ENCODE measurements at regions not wholly inside any gene's neighbourhood (a gene's known extent, or its start where the extent isn't known, plus 50 kb on each side); places are given as distances from the start of the nearest gene placed in this dataset.

DNA sequence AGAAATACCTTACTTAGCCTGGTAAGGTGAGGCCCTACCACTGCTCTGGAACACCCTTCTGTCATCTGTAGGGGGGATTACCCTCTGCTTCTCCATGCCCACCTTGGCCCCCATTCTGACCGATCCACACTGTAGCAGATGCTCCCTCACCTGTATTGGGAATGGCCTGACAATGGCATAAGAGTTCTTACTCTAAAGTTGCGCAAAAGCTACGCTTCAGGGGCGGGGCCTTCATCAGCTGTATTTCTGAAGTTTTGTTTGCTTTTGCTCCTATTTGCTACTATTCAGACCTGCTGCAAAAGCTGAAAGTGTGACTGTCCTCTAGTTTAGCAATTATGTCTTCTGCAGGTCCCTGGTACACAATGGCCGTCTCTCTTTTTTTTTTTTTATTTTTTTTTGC lies 252.6 kb downstream of the TLE3 start:
- Histone ChIP-seq H3K4me3 (no peak overlapping the region), H3K4me1 (no peaks in the 10 kb centered on the region), H3K9me3 (no peaks in the 10 kb centered on the region), H3K27me3 (no peaks in the 10 kb centered on the region), H3K36me3 (no peaks in the 10 kb centered on the region), H3K27ac (no peak overlapping the region)
- TF ChIP-seq, protein P1, sequence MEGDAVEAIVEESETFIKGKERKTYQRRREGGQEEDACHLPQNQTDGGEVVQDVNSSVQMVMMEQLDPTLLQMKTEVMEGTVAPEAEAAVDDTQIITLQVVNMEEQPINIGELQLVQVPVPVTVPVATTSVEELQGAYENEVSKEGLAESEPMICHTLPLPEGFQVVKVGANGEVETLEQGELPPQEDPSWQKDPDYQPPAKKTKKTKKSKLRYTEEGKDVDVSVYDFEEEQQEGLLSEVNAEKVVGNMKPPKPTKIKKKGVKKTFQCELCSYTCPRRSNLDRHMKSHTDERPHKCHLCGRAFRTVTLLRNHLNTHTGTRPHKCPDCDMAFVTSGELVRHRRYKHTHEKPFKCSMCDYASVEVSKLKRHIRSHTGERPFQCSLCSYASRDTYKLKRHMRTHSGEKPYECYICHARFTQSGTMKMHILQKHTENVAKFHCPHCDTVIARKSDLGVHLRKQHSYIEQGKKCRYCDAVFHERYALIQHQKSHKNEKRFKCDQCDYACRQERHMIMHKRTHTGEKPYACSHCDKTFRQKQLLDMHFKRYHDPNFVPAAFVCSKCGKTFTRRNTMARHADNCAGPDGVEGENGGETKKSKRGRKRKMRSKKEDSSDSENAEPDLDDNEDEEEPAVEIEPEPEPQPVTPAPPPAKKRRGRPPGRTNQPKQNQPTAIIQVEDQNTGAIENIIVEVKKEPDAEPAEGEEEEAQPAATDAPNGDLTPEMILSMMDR (IDR thresholded peaks at IDR 0.05) = no peak
- TF ChIP-seq POLR2A (IDR thresholded peaks at IDR 0.05) (no peak), POLR2AphosphoS5 (IDR thresholded peaks at IDR 0.05) (no peak), EP300 (IDR thresholded peaks at IDR 0.05) (no peak)
- intact Hi-C loops (cut with DNase I) = no loop called here
- 77 to 85% methylated on average over 5 of the region's 5 CpGs for WGBS, 2 donors
- DNase-seq = no peak

DNA sequence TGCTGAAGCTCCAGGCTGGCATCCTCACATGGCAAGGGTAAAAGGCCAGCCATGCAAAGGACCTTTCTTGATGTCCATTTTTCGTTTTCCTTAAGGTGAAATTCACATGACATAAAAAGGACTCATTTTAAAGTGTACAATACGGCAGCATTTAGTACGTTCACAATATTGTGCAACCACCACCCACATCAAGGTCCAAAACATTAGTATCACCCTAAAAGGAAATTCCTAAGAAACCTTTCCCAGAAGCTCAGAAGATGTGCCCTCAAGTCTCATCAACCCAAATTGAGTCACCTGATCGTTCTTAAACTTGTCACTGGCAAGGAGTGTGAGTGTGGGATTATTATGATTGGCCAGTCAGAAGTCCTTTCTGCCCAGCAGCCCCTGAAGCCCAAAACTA lies 250.1 kb downstream of the TLE3 start:
- no peak for TF ChIP-seq EP300 (IDR thresholded peaks at IDR 0.05)
- TF ChIP-seq, protein P1 (IDR thresholded peaks at IDR 0.05) = no peak
- Histone ChIP-seq H3K4me3 (no peak overlapping the region), H3K27me3 (no peaks in the 10 kb centered on the region), H3K36me3 (no peaks in the 10 kb centered on the region), H3K27ac (no peak overlapping the region), H3K9me3 (no peaks in the 10 kb centered on the region), H3K4me1 (no peaks in the 10 kb centered on the region)
- intact Hi-C loops (cut with DNase I) = no loop called here
- 70 to 81% methylated on average over 4 of the region's 4 CpGs for WGBS, 2 donors
- no peak for DNase-seq

DNA sequence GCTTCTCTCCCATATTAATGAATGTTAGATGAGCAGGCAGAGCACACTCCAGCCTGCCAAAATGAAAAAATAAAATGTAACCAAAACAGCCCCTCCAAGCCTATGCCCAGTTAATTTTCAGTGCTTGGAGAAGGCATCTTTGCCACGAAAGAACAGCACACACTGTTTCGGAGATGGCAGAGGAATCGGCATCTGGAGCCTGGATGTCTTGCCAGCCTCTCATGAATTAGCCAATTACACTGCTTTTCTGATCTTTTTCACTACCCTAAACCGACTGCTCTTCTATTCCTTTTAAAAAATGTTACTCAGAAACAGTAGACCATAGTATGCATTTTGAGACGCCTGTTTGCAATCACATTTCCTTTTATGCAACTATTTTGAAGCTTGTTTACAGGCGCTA lies 249.6 kb downstream of the TLE3 start:
- intact Hi-C loops (cut with DNase I) = no loop called here
- H3K27ac ChIP-seq = no peak overlapping the region
- DNase-seq = no peak
- 86% methylated on average over 6 of the region's 6 CpGs for WGBS, 2 donors
- H3K4me3 ChIP-seq = no peak overlapping the region
- TF ChIP-seq POLR2A (IDR thresholded peaks at IDR 0.05) (no peak), EP300 (IDR thresholded peaks at IDR 0.05) (no peak), POLR2AphosphoS5 (IDR thresholded peaks at IDR 0.05) (no peak)
- TF ChIP-seq, protein P1 (IDR thresholded peaks at IDR 0.05) = no peak
- no peaks in the 10 kb centered on the region for H3K36me3 ChIP-seq
- no peaks in the 10 kb centered on the region for H3K27me3 ChIP-seq
- no peaks in the 10 kb centered on the region for H3K9me3 ChIP-seq
- H3K4me1 ChIP-seq = no peaks in the 10 kb centered on the region

DNA sequence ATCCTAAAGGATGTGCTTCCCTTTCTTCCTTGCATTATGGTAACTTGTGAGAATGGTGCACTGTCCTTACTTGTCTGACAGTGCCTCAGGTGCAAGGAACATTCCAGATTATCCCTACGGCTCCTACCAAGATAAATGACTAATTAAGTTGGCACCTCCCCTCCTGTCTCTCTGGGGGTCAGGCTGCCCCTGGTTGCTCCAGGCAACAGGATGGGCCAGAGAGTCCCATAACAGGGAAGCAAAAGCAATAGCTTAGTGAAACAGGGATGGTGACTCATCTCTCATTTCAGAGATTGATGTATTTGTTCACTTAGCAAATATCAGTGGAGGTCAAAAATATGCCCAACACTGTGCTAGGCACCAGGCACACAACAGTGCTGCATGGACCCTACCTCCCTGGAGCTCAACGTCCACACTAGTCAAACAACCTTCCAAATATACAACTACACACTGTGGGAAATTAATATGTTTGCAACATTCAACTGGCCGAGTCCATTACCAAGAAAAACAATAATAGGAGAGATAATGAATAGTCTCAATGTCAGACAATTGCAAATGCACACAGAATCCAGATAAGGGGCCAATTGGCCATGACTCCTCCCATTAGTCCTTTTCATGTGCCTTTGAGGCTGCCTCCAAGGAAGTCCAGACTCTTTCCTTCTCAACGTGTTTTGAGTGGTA lies 249.0 kb downstream of the TLE3 start:
- Histone ChIP-seq H3K9me3 (no peaks in the 10 kb centered on the region), H3K4me1 (no peaks in the 10 kb centered on the region), H3K4me3 (no peak overlapping the region), H3K27me3 (no peaks in the 10 kb centered on the region), H3K36me3 (no peaks in the 10 kb centered on the region), H3K27ac (no peak overlapping the region)
- intact Hi-C loops (cut with DNase I) = no loop called here
- DNase-seq = no peak
- TF ChIP-seq POLR2AphosphoS5 (IDR thresholded peaks at IDR 0.05) (no peak), POLR2A (IDR thresholded peaks at IDR 0.05) (no peak), EP300 (IDR thresholded peaks at IDR 0.05) (no peak)
- TF ChIP-seq, protein P1 (IDR thresholded peaks at IDR 0.05) = no peak
- WGBS, 2 donors = 58 to 68% methylated on average over 4 of the region's 4 CpGs

DNA sequence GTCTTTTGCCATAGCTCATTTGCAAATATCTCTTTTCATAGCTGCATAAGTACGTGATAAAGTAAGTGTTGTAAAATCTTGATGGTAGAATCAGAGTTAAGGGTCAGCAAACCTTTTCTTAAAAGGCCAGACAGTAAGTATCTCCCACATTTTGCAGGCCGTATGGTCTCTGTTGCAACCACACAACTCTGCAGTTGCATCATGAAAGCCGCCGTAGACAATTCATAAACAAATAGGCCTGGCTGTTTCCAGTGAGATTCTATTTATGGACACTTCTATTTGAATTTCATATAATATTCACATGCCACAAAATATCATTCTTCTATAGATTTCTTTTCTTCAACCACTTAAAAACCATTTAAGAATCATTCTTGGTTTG lies 248.5 kb downstream of the TLE3 start:
- Histone ChIP-seq H3K27ac (no peak overlapping the region), H3K27me3 (no peaks in the 10 kb centered on the region), H3K4me3 (no peak overlapping the region), H3K4me1 (no peaks in the 10 kb centered on the region), H3K9me3 (no peaks in the 10 kb centered on the region), H3K36me3 (no peaks in the 10 kb centered on the region)
- intact Hi-C loops (cut with DNase I) = no loop called here
- 76 to 84% methylated on average over 4 of the region's 4 CpGs for WGBS, 2 donors
- DNase-seq = no peak
- TF ChIP-seq EP300 (IDR thresholded peaks at IDR 0.05) (no peak), POLR2AphosphoS5 (IDR thresholded peaks at IDR 0.05) (no peak), POLR2A (IDR thresholded peaks at IDR 0.05) (no peak)
- TF ChIP-seq, protein P1 (IDR thresholded peaks at IDR 0.05) = no peak

All from sigmoid colon (tissue), 6 donors.